ENCODE measurements at regions not wholly inside any gene's neighbourhood (a gene's known extent, or its start where the extent isn't known, plus 50 kb on each side); places are given as distances from the start of the nearest gene placed in this dataset.

DNA sequence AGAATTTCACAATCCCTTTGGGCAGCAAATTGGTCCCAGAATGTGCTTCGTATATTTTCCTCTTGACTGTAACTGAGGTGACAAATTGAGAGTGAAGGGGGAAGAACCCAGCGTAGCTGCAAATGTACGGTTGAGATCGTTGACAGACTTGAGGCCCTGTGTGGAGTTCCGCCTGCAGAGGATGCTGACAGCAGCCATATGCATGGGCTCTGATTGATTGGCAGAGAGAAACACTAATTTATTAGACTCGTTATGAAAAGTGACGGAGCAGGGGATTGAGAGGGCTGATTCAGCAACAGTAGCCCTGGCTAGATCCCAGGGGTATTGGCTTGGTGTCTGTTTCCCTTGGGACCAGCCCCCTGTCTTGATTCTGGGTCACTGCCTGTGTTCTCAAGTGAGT lies 930.1 kb upstream of the EEF2KMT start:
- no peak for DNase-seq

DNA sequence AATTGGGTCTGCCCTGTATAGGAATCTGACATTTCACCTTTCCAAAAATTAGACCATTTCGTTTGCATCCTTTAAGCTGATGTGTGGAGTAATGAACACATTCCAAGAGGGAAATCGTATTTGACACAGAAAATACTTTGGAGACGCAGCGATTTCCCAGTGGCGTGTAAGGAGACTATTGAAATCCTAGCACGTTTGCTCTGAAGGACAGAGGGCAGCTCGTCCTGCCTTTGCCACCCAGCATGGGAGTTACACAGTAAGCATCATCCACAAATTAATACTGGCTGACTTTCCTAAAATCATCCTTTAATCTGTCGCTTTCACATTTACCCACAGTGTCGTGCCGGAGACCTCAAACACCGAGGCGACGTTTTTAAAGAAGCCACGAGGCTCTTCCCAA lies 925.9 kb upstream of the EEF2KMT start:
- DNase-seq: no peak

- DNase-seq: no peak
Measured at GRCh38 chr16:6021276-6021943, 923.8 kb upstream of the EEF2KMT start.

- DNase-seq: no peak
Measured at GRCh38 chr16:6020162-6020985, 922.8 kb upstream of the EEF2KMT start.

GRCh38 chr16:6019490-6019991 lies 921.9 kb upstream of the EEF2KMT start:
- no peak for DNase-seq

DNA sequence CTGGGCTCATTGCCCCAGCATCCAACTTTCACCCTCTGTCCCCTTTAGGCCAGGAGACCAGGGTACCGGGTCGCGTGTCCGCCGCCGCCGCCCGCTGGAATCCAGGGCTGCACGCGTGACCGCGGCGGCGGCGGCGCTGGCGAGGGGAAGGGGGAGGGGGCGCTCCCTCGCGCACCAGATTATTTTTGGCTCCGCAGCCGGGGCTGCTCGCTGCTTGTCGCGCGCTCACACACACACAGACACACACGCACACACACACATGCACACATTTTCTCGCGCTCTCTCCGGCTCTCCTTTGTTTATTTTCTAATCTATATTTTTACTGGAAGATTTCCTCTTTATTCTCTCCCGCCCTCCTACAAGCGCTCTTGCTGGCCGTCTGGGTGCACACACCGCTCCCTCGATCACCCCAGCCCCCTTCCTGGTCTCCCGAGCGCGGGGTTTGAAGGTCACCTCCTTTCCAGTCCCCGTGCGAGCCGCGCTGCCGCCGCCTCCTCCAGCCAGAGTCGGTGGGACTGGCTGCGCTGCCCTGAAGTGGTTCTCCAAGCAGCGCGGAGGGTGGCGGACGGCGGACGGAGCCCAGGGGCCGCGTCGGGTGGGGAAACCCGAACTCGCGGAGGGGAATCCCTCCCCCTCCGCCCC lies 921.4 kb upstream of the EEF2KMT start:
- no peak for DNase-seq

DNA sequence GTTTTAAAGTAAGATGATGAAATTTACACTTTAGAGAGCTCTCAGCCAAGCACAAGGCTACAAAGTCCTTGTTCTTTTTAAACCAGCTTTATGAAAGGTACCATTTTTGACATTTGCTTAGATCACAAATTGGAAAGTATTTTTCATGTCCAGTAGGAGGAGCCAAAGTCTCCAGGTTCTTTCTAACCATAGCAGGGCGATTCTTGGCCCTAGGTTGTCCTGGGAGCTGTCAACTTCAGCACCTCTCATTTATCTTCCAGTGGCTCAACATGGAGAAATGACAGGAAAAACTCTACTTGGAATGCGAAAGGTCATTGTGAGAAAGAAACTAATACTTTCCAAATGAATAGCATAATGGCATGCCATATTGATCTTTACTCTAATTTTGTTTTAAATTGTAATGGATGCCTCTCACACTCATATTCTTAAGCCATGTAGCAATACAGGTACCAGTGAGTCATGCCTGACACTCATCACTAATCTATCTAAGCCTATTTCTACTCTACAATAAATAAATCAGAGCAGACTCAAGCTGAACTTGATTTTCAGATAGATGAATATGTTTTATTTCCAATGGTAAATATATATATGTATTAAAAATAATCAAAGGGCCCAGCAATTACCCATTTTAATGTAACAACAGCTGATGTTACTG lies 919.1 kb upstream of the EEF2KMT start:
- no peak for DNase-seq

GRCh38 chr16:6012716-6013115 lies 915.1 kb upstream of the EEF2KMT start:
- DNase-seq: no peak

DNA sequence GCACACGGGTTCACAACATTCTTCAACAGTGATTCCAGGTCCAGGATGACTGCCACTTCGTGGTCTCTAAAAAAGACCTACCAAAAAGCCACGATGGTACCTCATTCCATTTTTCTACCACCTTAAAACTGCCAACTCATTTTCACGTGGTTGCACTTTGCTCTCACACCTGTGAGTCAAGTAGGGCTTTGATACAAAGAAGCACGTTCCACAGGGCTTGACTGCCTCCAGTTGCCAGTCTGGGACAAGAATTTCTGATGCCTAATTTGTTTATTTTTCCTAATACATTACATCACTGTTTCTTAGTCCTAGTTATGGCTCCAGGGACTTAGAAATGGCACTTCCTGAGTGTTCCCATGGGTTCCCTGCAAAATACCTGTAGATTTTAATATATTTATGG lies 911.6 kb upstream of the EEF2KMT start:
- no peak for DNase-seq

DNA sequence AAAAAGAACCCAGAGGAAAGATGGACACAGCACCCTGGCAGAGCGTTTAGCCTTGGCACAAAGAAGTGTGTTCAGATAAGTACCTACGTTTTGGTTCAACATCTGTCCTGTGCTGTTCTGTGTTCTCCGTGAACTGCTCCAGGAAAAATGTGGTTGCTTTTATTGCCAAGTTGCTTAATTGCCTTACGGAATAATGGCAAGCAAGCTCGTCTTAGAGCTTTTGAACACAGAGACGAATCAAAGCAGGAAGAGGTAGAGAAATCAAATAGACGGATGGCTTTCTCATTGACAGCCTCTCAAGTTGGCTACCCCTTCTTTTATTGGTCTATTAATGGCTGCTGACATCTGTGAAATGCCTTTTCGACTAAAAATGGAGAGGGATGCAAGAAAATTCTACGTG lies 911.1 kb upstream of the EEF2KMT start:
- DNase-seq: no peak

GRCh38 chr16:5993356-5993755 lies 895.8 kb upstream of the EEF2KMT start:
- no peak for DNase-seq

- DNase-seq: no peak
Measured at GRCh38 chr16:5982979-5983378, 885.4 kb upstream of the EEF2KMT start.

DNA sequence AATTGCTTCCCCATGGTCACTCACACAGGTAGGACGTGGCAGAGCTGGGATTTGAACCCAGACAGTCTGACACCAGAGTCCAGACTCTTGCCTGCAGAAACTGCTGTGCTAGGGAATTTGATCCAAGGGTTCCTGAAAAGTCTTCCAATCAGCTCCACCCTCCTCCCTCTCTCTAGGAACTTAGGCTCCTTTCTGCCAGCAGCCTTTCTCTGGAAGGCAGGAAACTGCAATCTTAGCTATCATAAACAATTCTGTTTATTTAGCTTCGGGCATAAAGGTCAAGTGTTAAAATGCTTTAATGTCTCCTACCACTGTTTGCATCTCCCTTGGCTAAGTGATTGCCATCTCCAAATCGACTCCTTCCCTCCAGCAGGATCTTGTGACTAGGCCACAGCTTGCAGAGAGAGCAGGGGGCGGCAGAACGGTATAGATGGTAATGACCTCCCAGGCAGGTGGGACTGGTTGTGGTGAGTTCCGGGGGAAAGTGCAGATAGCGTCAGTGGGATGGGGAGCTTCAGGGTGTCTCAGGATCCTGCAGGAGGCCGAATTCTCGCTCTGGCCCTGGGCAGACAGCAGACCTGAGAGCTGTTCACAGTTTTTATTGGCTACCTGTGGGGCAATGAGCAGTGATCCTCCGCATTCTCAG lies 882.4 kb upstream of the EEF2KMT start:
- no peak for DNase-seq

DNA sequence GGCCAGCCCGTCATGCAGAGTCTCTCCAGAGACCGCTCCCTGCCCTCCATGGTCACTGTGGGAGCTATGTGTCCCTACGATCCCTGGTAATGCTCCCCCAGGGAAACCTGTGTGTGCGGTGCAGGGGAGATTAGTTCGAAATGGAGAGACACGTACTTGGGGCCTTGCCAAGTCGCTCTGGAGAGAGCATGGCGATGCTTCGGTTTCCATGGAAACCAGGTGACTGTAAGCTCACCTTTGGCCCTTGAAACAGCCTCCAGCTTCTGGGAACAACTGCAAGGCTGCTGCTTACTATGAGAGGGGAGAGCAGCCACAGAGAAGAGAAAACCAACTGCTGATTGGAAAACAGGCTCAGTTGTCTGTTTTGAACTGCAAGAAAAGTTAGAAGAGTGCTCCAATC lies 879.7 kb upstream of the EEF2KMT start:
- no peak for DNase-seq

DNA sequence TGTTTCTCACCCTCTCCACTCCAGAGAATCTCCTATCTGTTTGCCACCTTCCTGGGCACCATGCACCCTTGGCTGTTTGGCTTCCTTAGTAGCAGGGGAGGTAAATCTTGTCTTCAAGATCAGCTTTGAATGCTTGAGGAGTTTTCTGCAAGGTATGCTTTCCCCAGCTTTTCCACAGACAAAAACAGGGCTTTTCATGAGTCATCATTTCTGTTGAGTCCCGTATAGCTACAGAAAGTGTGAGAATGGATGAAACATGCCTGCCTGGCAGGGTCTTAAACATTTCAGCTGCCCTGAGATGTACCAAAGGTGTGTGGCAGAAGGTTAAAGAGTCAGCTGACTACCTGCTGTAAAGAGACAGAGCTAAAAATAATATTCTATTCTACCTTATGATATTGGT lies 875.2 kb upstream of the EEF2KMT start:
- no peak for DNase-seq

- DNase-seq: no peak
Measured at GRCh38 chr16:5971924-5972323, 874.3 kb upstream of the EEF2KMT start.

DNA sequence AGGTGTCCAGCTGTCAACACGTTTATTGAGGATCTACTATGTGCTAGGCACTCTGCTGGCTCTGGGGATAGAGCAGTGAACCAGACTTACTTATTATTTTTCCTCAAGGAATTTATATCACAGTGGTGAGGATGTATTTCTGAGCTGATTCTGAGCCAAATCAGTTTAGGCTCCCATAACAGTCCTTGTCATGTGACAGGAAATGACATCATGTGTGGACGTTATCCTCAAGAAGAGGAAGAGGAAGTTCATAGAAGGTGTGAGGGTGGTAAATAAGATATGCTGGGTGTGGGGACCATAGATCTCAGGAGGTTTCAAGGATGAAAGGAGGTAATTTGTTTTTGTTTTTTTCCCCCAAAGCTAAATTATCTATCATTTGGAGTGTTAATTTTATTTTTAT lies 873.5 kb upstream of the EEF2KMT start:
- DNase-seq: no peak

GRCh38 chr16:5966004-5966403 lies 868.4 kb upstream of the EEF2KMT start:
- DNase-seq: no peak

GRCh38 chr16:5965321-5965720 lies 867.7 kb upstream of the EEF2KMT start:
- DNase-seq: no peak

DNA sequence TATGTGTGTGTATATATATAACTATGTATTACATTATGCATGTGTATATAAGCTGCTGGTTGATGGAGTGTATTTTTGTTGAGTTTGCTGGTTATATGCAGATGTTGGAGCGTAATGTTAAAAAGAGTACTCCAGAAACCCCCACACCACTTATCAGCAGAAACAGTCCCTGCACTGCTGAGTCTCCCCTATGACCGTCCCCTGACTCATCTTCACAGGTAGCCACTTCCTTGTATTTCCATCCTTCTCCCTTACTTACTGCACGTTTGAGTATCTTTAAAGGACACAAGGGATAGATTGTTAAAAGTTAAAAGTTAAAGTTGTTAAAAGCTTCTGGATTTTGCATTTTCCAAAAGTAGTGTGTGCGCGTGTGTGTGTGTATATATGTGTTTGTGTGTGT lies 853.9 kb upstream of the EEF2KMT start:
- DNase-seq: no peak

DNA sequence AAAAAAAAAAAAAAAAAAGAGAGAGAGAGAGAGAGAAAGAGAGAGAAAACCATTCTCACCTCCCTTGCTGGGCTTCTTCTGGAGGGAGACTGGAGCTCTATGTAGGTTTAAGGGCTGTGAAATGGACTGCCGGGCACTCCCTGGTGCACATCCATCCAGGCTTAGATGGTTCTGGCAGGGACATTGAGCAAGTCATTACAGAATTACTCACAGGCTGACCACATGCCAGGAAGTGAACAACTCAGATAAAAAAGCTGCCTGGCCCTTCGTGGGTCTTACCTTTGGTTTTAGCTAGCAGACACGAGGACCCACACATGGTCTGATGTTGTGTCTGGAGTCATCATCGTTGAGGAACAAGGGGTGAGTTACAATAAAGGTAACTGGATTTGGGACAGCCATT lies 847.4 kb upstream of the EEF2KMT start:
- DNase-seq: no peak

- DNase-seq: no peak
Measured at GRCh38 chr16:5938607-5939006, 841.0 kb upstream of the EEF2KMT start.

GRCh38 chr16:5932906-5933305 lies 835.3 kb upstream of the EEF2KMT start:
- DNase-seq: no peak

All from activated naive CD4-positive, alpha-beta T cell treated with anti-CD3 and anti-CD28 coated beads, Interleukin-2, amount 50 U/mL, for 16 hours (primary cell).